Testis (tissue), 2 donors: ENCODE measurements at regions not wholly inside any gene's neighbourhood (a gene's known extent, or its start where the extent isn't known, plus 50 kb on each side); places are given as distances from the start of the nearest gene placed in this dataset.

Experiments
- DNase-seq: peaks from one replicate; pipeline ENCODE4 v3.0.0-alpha.2; 2019
- H3K27ac ChIP-seq, 2 donors: fragments of 200-600 bp; sonication (generic); one replicate each; pipeline ENCODE4 v1.5.1; 2019
- H3K27me3 ChIP-seq: fragments of 200-600 bp; sonication (generic); one replicate; pipeline ENCODE4 v1.5.1; 2019
- H3K36me3 ChIP-seq: fragments of 200-600 bp; sonication (generic); one replicate; pipeline ENCODE4 v1.5.1; 2017; ENCODE audit warnings: low read depth; ENCODE audit errors: missing control alignments
- H3K4me1 ChIP-seq: fragments of 200-600 bp; sonication (generic); one replicate; pipeline ENCODE4 v1.5.1; 2019
- H3K4me3 ChIP-seq, 2 donors: fragments of 200-600 bp; sonication (generic); one replicate each; pipeline ENCODE4 v1.5.1; 2017 to 2019
- H3K9me3 ChIP-seq: fragments of 200-600 bp; sonication (generic); one replicate; pipeline ENCODE4 v1.5.1; 2017
- CTCF ChIP-seq, 3 experiments: fragments of 450-650 bp in 2 of 3; fragments of 200-600 bp in 1 of 3; sonication (generic) in 1 of 3; IDR thresholded peaks; one replicate each; pipeline ENCODE4 v1.5.1; 2016 to 2019; ENCODE audit warnings: antibody characterized with exemption in 3 of 3, mild to moderate bottlenecking in 2 of 3, moderate library complexity in 1 of 3
- POLR2A ChIP-seq: fragments of 450-650 bp; IDR thresholded peaks from one replicate; pipeline ENCODE4 v1.6.1; 2017; ENCODE audit warnings: antibody characterized with exemption, mild to moderate bottlenecking, moderate library complexity
- WGBS, 2 donors: methylation state at CpG; one replicate each; pipeline ENCODE4 v1.1.5; 2018; 5-methylcytosine and 5-hydroxymethylcytosine counted together
- intact Hi-C: fragments of 100-400 bp; cut with DNase I; formaldehyde crosslinking; loops from one replicate; pipeline ENCODE4 v1.15.1; 2023; ENCODE audit warnings: low total_unique reads

GRCh38 chr15:36481156-36481555 lies 98.3 kb upstream of the CDIN1 start:
- DNase-seq = no peak
- H3K4me3 ChIP-seq = no peak overlapping the region
- 87 to 89% methylated on average over 1 of the region's 1 CpG for WGBS, 2 donors

GRCh38 chr15:36483409-36483808 lies 96.0 kb upstream of the CDIN1 start:
- TF ChIP-seq CTCF (IDR thresholded peaks at IDR 0.05) (no peak), POLR2A (no peak)
- intact Hi-C loops = no loop called here
- 95 to 100% methylated on average over 1 of the region's 1 CpG for WGBS, 2 donors

More at GRCh38 chr15:36481156-36481555, 98.3 kb upstream of the CDIN1 start:
- H3K9me3 ChIP-seq = no peaks in the 10 kb centered on the region
- intact Hi-C loops = no loop called here
- no peaks in the 10 kb centered on the region for H3K4me1 ChIP-seq
- TF ChIP-seq POLR2A (no peak), CTCF (IDR thresholded peaks at IDR 0.05) (no peak)
- H3K27ac ChIP-seq = no peak overlapping the region
- H3K36me3 ChIP-seq = no peaks in the 10 kb centered on the region
- H3K27me3 ChIP-seq = no peaks in the 10 kb centered on the region

GRCh38 chr15:36484038-36484778 lies 95.2 kb upstream of the CDIN1 start:
- H3K27ac ChIP-seq = no peak overlapping the region
- H3K4me3 ChIP-seq = no peak overlapping the region
- intact Hi-C loops = no loop called here
- WGBS, 2 donors = 73 to 90% methylated on average over 2 of the region's 2 CpGs
- H3K36me3 ChIP-seq = no peaks in the 10 kb centered on the region
- no peaks in the 10 kb centered on the region for H3K9me3 ChIP-seq
- DNase-seq = no peak
- H3K4me1 ChIP-seq = no peaks in the 10 kb centered on the region
- TF ChIP-seq POLR2A = no peak
- no peak for TF ChIP-seq CTCF (IDR thresholded peaks at IDR 0.05)
- no peaks in the 10 kb centered on the region for H3K27me3 ChIP-seq

More at GRCh38 chr15:36483409-36483808, 96.0 kb upstream of the CDIN1 start:
- DNase-seq = no peak
- Histone ChIP-seq H3K27me3 (no peaks in the 10 kb centered on the region), H3K27ac (no peak overlapping the region), H3K36me3 (no peaks in the 10 kb centered on the region), H3K4me3 (no peak overlapping the region), H3K4me1 (no peaks in the 10 kb centered on the region), H3K9me3 (no peaks in the 10 kb centered on the region)

- DNase-seq = no peak
- Histone ChIP-seq H3K27me3 (no peaks in the 10 kb centered on the region), H3K9me3 (no peaks in the 10 kb centered on the region), H3K36me3 (no peaks in the 10 kb centered on the region), H3K27ac (no peak overlapping the region), H3K4me1 (no peaks in the 10 kb centered on the region), H3K4me3 (no peak overlapping the region)
- TF ChIP-seq POLR2A (no peak), CTCF (IDR thresholded peaks at IDR 0.05) (no peak)
- intact Hi-C loops = no loop called here
- 90 to 95% methylated on average over 4 of the region's 4 CpGs for WGBS, 2 donors
These were observed 87.5 kb upstream of the CDIN1 start for GRCh38 chr15:36491912-36492311.

GRCh38 chr15:36495456-36495991 lies 83.9 kb upstream of the CDIN1 start:
- Histone ChIP-seq H3K4me1 (no peaks in the 10 kb centered on the region), H3K4me3 (no peak overlapping the region), H3K27ac (no peak overlapping the region), H3K9me3 (no peaks in the 10 kb centered on the region), H3K27me3 (no peaks in the 10 kb centered on the region), H3K36me3 (no peaks in the 10 kb centered on the region)
- TF ChIP-seq POLR2A (no peak), CTCF (IDR thresholded peaks at IDR 0.05) (no peak)
- intact Hi-C loops = no loop called here
- no peak for DNase-seq
- 79 to 80% methylated on average over 9 of the region's 9 CpGs for WGBS, 2 donors
